Panc1 (cell line): ENCODE measurements at regions not wholly inside any gene's neighbourhood (a gene's known extent, or its start where the extent isn't known, plus 50 kb on each side); places are given as distances from the start of the nearest gene placed in this dataset.

Experiments
- ATAC-seq: fragments of 200-7000 bp; cut with Tn5 transposase; 2 replicates; pipeline ENCODE4 v1.9.1; 2020; ENCODE audit warnings: mild to moderate bottlenecking, moderate library complexity
- BruUV-seq: library from RNA; stranded (reverse); fragments of 400-500 nt; replicated peaks from 2 replicates; lab custom pipeline; 2021; lab: Mats Ljungman, UMichigan
- CTCF ChIA-PET: fragments of 300-600 bp; sonication (Branson Sonifier 250); formaldehyde crosslinking; loops from one replicate; lab custom pipeline; 2022; ENCODE audit warnings: antibody characterized with exemption; lab: Charles Lee
- POLR2A ChIA-PET: fragments of 300-600 bp; sonication (Branson Sonifier 250); formaldehyde crosslinking; loops from one replicate; lab custom pipeline; 2022; ENCODE audit warnings: antibody characterized with exemption; lab: Charles Lee
- DNase-seq: peaks from one replicate; pipeline ENCODE4 v3.0.0-alpha.2; 2010; ENCODE audit warnings: low read depth, low spot score
- H3K27ac ChIP-seq: 2 replicates; pipeline ENCODE4 v1.5.1; 2011; ENCODE audit warnings: mild to moderate bottlenecking, low read length, inconsistent platforms
- H3K27me3 ChIP-seq: fragments of 200-500 bp; sonication (Bioruptor generic); 2 replicates; pipeline ENCODE4 v1.6.0; 2014; ENCODE audit warnings: low read length, inconsistent platforms; ENCODE audit not compliant: control insufficient read depth, insufficient read depth
- H3K36me3 ChIP-seq: fragments of 200-500 bp; sonication (Bioruptor generic); 2 replicates; pipeline ENCODE4 v1.5.1; 2014; ENCODE audit warnings: inconsistent platforms, mild to moderate bottlenecking, low read length, moderate library complexity; ENCODE audit not compliant: control insufficient read depth, insufficient read depth
- H3K4me1 ChIP-seq: 2 replicates; pipeline ENCODE4 v1.5.1; 2011; ENCODE audit warnings: inconsistent platforms, mild to moderate bottlenecking, low read length, moderate library complexity; ENCODE audit not compliant: control insufficient read depth, insufficient read depth
- H3K4me3 ChIP-seq, 2 experiments: 2 replicates each; pipeline ENCODE4 v1.5.1; 2011 to 2012; ENCODE audit warnings: low read depth in 2 of 2, low read length in 2 of 2, mild to moderate bottlenecking in 2 of 2, inconsistent platforms in 1 of 2, moderate library complexity in 1 of 2
- H3K9me3 ChIP-seq: fragments of 200-500 bp; sonication (Bioruptor generic); 2 replicates; pipeline ENCODE4 v1.5.1; 2014; ENCODE audit warnings: low read depth, mild to moderate bottlenecking, inconsistent platforms, low read length, moderate library complexity; ENCODE audit not compliant: control insufficient read depth, insufficient read depth
- CTCF ChIP-seq: fragments of 450-650 bp; IDR thresholded peaks from 2 replicates; pipeline ENCODE4 v1.5.1; 2017; ENCODE audit warnings: mild to moderate bottlenecking
- POLR2AphosphoS5 ChIP-seq: IDR thresholded peaks from 2 replicates; pipeline ENCODE4 v1.6.1; 2012; ENCODE audit warnings: mild to moderate bottlenecking, low read depth, low read length, moderate library complexity
- REST ChIP-seq, 2 experiments: IDR thresholded peaks; 2 replicates each; pipeline ENCODE4 v1.6.1; 2011 to 2012; ENCODE audit warnings: low read depth in 2 of 2, control low read depth in 1 of 2, low read length in 1 of 2, mild to moderate bottlenecking in 1 of 2, moderate library complexity in 1 of 2; ENCODE audit not compliant: insufficient read depth in 1 of 2
- SIN3A ChIP-seq: IDR thresholded peaks from 2 replicates; pipeline ENCODE4 v1.6.1; 2012; ENCODE audit warnings: low read depth, mild to moderate bottlenecking, low read length, moderate library complexity, borderline replicate concordance; ENCODE audit not compliant: insufficient read depth
- TCF7L2 ChIP-seq: IDR thresholded peaks from 2 replicates; pipeline ENCODE4 v1.6.1; 2011; ENCODE audit warnings: mild to moderate bottlenecking, low read depth, low read length, inconsistent platforms
- in situ Hi-C: cut with HindIII; loops from 2 replicates; pipeline ENCODE4 v1.10.0; 2016; ENCODE audit warnings: low sequenced_read_pairs, low pct_unique_long_range_greater_than_20kb
- intact Hi-C: fragments of 100-400 bp; cut with micrococcal nuclease; formaldehyde crosslinking; loops from one replicate; pipeline ENCODE4 v1.10.0; 2022; ENCODE audit not compliant: unreplicated experiment

- ChIA-PET CTCF (no interaction called here), POLR2A (no interaction called here)
- H3K27ac ChIP-seq: no peak overlapping the region
- ATAC-seq (no peak), DNase-seq (no peak)
- in situ Hi-C loops (no loop called here), intact Hi-C loops (no loop called here)
- no peaks in the 10 kb centered on the region for H3K9me3 ChIP-seq
- H3K36me3 ChIP-seq: no peaks in the 10 kb centered on the region
- H3K4me3 ChIP-seq: no peak overlapping the region
- no peaks in the 10 kb centered on the region for H3K4me1 ChIP-seq
- no peaks in the 10 kb centered on the region for H3K27me3 ChIP-seq
- TF ChIP-seq REST (IDR thresholded peaks at IDR 0.05; ENCODE audit: insufficient read depth in 1 of 2, low read depth in 2 of 2, low read length in 1 of 2) (no peak), SIN3A (no peak), POLR2AphosphoS5 (no peak), CTCF (no peak), TCF7L2 (no peak)
- BruUV-seq: no TSS peak
Measured at GRCh38 chr20:1833728-1834726, 61.2 kb upstream of the SIRPA start.

- TF ChIP-seq SIN3A (no peak), REST (IDR thresholded peaks at IDR 0.05; ENCODE audit: insufficient read depth in 1 of 2, low read depth in 2 of 2, low read length in 1 of 2) (no peak), TCF7L2 (no peak), CTCF (no peak), POLR2AphosphoS5 (no peak)
- Histone ChIP-seq H3K4me1 (no peaks in the 10 kb centered on the region), H3K4me3 (no peak overlapping the region), H3K27ac (no peak overlapping the region), H3K27me3 (no peaks in the 10 kb centered on the region), H3K9me3 (no peaks in the 10 kb centered on the region), H3K36me3 (no peaks in the 10 kb centered on the region)
- ATAC-seq (no peak), DNase-seq (no peak)
- CTCF ChIA-PET: no interaction called here
- BruUV-seq: no TSS peak
- in situ Hi-C loops: no loop called here
- intact Hi-C loops: no loop called here
- POLR2A ChIA-PET: no interaction called here
Measured at GRCh38 chr20:1833216-1833615, 62.0 kb upstream of the SIRPA start.
